Amygdala (tissue), 56 donors: ENCODE measurements at regions not wholly inside any gene's neighbourhood (a gene's known extent, or its start where the extent isn't known, plus 50 kb on each side); places are given as distances from the start of the nearest gene placed in this dataset.

Experiments
- DNase-seq, 56 donors: peaks; one replicate each; lab custom pipeline; 2025; lab: John Stamatoyannopoulos, UW

DNA sequence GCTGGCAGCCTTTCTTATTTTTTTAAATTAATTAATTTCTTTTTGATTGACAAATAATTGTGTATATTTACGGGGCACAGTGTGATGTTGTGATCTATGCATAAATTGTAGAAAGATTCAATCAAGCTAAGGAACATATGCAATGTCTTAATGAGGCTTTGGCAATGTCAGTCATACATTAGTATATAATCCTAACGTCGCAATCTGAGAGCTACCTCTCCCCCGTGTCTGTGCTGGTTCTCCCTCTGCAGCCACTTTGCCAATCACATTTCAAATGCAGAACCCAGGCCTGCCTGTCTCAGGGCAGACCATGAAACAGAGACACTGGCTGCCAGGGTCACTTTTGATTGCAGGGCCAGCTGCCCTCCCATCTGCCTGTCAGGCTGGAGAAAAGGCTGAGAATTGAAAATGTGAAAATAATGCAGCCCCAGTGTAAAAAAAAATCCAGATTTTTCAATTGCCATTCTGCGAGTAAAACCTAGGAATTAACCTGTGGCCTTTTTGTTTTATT, 56.3 kb downstream of the SLC24A2 start:
- DNase-seq = peak in 3 of 56 donors; percentile 1 to 16 (median 7)

DNA sequence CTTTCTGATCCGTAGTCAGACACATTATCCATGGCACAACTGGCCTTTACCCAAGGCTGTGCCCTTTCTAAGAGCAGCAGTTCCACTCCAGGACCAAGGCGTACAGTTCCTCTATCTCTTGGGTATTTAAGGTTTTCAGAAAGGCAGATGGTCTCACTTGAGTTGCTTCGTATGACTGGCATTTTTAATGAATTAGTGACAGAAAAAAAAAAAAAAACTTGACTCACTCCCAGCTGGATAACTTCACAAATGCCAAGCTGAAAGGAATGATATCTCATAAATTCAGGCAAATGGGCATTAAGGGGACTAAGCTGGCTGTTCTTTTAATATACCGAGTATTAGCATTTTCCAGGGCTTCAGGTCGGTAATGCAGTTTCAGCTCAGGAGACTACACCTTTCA, 60.7 kb downstream of the SLC24A2 start:
- no peak for DNase-seq

DNA sequence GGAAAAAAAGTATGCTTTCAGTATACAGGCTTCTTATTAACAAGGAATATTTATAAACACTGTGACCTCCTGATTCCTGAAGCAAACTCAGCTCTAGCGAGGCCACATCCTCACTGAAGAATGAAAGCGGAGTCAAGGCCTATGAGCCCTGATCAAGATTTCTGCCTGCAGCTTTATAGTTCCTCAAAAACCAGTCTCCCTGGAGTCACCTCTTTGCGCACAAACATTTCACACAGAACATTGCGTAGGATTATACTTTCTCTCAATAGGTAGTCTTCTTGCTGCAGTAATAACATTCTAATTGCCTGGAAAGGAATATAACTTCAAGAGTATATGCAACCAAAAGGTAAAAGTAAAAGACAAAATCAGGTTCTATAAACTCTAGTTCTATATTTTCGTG, 62.9 kb downstream of the SLC24A2 start:
- DNase-seq = no peak

DNA sequence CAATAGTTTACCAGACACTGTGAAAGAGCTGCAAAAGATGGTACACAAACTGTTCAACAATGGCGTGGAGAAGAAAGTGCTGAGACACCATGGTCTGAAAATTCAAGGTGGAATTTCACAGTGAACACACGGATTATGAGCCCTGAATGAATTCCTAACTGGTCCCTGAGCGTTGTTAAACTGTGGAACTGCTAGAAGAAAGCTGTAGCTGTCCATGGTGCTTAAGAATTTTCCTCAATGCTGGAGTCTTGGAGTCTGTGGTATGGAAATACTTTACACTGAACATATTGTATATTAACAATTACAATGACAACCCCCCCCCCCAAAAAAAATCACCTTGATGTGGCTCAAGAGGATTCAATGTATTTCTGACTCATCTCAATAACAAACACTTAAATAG, 68.5 kb downstream of the SLC24A2 start:
- no peak for DNase-seq

DNA sequence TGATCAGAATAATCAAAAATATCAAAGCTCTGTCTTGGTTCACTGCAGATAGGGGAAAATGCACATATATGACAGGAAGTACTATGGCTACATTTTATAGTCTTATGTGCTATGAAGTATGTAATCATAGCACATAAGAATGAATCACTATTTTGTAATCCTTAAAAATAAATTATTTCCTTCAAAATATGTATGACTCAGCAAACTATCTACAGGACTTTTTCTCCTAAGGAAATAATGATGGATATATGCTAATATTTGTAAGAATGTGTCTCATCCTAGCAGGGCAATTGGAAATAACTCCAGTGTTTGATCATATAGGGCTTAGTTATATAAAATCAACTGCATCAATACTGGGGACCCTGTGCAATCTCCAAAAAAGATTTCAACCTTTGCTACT, 85.1 kb downstream of the SLC24A2 start:
- DNase-seq = no peak

DNA sequence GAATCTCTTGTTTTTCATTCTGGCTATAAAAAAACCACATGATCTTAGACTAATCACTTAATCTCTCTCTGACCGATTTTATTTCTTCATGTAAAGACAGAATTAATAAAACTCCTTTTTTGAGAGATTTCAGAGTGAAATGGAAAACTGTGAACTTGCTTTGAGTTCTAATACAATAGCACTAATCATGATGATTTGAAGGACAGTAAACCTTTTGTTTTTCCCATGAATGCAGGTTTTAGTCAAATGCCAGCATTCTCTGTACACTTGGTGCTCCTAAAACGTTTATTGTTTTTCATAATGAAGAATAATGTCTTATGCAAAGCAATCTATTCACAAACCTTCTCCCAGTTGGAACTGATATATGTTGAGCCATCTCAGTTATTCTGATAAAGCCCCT, 86.8 kb downstream of the SLC24A2 start:
- DNase-seq = peak in 1 of 56 donors; percentile 59

DNA sequence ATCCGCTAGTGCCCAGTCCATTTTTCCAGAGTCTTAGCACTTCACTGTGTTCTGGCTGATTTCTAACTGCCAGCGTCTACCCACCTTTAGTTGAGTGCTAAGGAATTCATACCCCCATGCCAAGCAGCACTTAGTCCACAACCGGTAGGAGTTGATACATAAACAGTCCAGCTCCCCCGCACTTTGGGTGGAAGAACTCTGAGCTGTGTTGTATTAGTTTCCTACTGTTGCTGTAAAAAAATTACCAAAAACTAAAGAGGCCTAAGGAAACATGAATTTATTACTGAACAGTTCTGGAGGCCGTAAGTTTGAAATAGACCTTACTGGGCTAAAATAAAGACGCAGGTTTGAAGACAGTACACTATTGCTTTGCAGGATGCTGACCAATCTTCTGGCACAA, 87.6 kb downstream of the SLC24A2 start:
- DNase-seq = no peak

DNA sequence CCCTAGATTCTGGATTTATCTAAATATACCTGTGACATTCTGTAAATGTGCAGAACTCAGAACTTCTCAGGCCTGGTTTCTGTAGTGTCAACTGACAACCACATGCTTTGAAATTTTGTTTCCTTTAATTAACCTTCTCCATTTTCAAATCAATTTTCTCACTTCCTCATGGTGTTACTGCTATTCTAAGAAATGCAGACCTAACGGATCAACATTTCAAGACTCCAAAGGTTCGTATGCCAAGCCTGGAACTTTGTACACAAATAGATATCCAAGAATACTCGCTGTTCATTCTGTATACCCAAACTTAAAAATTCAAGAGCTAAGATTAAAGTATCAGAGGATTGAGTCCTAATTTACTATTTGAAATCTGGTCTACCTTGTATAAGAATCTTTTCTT, 88.1 kb downstream of the SLC24A2 start:
- no peak for DNase-seq

DNA sequence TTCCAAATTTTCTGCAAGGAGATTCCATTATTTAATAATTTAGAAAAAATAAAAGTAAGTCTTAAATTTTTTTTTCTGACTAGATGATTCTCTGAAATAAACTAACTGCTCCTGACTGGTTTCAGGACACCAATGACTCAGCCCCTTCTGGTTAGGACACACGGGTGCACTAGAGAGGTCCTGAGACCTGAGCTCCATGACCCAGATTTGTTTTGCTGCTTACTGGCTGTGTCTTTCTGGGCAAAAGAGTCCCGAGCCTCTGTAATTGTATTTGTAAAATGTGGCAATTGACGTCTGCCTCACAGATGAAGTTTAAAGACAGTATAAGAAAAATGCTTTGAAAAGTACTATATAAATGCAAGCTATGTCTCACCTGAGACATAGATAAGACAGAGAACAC, 89.1 kb downstream of the SLC24A2 start:
- no peak for DNase-seq

DNA sequence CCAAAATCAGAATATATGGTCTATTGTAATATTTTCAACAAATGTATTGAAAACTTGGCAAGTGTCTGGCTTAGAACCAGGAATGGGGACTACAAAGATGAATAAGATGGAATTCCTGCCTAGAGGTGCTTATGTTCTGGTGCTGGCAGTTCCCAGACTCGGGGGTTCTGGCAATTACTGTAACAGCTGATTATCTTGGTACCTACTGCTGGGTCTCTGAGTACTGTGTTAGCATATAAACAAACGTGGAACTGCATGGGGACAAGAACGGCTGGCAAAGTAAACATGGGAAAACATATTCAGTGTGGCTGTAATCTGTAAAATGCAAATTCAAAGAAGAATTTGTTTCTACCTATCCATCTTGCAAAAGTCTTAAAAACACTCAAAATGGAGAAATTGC, 89.9 kb downstream of the SLC24A2 start:
- no peak for DNase-seq

DNA sequence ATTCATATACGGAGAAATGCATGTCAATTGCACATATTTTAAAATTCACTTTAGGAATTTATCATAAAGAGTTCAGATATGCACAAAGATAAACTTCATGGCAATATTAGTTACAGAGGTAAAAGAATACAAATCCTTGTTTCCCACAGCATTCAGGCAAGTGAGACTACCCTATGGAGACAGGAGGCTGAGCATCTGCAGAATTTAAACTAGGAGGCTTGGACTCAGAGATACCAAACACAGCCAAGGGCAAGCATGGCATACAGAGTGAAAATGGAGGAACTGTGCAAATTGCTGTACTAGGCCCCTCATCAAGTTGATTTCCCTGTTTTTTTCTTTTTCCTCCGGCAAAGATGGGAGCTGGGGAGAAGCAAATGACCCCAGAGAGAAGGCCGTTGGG, 94.2 kb downstream of the SLC24A2 start:
- DNase-seq = no peak

DNA sequence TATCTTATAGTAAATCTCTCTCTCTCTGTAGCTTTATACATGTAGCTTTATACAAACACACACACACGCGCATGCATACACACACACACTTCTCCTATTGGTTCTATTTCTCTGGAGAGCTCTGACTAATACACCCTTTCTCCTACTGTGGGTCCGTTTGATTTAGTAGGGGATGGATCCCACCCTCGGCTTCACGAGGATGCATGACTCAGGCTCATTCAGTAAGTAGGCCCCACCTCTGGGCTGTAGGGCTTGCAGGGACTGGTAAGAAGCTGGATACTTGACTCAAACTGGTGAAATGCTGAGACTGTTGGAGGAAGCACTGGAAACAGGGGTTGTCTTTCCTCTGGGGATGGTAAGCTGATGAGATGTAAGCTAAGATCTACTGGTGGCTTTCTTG, 98.7 kb downstream of the SLC24A2 start:
- DNase-seq = no peak

DNA sequence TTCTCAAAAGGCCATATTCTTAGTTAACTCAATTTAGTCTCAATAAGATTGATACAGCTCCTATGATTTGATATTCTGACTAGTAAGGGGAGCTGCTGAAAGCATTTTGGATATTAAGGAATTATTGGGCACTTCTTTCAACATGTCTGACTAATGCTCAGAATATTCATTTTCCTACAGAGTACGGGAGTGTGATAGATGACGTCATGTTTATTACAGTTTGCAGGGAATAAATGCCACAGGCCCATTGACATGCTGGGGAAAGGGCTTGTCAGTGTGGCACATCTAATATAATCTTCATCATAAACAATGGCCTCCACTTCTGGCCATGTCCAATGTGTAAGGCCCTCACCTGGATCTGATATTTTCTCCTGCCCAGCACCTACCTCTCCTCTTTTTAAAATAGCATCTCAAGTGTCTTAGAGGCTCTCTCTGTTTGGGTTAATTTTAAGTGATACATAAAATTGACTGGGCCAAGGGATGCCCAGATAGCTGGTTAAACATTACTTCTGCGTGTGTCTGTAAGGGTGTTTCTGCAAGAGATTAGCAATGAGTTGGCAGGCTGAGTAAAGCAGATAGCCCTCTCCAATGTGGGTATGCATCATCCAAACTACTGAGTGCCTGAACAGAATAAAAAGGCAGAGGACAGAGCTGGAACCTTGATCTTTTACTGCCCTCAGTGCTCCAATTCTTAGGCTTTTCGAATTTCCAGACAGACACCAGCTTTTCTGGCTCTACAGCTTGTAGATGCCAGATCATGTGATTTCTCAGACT, 99.3 kb downstream of the SLC24A2 start:
- no peak for DNase-seq

DNA sequence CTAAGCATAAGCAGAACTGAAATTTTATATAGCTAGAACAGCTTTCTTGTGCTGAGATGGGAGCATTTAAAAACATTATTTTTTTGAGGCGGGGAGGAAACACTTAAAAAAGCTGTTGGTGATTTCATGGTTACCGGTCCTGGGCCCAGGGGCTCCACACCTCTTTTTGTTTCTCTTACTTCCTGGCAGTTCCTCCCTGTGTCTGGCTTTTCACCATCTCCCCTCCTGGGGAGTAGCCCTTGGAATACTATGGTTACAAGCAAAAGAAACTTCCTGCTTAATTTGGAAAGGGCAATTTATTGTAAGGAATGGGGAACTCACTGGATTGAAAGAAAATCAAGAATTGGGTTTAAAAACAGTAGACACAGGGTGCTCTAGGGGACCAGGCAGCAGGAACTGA, 105.1 kb downstream of the SLC24A2 start:
- DNase-seq = no peak

DNA sequence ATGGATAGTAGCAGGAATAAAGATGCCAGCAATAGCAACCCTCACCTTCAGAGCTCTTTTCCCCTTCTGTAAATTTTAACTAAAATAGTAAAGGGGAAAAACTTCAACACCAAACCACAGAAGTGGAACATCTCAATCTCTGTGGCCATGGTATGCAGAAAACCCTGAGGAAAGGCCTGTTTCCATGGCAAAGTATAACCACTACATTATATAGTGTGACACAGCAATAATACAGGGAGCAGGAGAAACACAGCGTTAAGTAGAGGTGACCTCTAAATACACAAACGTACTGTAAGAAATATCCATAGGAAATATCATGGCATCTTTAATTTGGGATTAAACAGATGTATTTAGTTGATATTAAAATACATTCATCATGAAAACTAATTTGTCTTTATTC, 106.4 kb downstream of the SLC24A2 start:
- DNase-seq = no peak

DNA sequence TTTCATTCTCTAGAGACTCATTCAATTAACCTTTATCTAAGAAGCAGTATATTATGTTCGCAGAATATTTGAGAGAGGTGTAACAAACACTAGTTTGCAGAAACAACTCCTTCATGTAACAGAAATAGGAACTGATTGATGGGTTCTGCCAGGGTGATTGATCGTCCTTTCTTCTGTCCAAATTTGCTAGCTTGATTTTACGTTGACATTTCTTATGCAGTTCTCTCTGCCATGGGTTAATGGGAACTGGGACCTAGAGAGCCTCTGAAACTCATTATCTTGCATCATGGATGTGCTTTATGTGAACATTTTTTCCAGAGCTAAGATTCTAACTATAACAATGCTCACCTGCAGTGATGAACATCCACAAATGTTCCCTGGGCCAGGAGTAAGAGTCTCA, 107.0 kb downstream of the SLC24A2 start:
- no peak for DNase-seq

DNA sequence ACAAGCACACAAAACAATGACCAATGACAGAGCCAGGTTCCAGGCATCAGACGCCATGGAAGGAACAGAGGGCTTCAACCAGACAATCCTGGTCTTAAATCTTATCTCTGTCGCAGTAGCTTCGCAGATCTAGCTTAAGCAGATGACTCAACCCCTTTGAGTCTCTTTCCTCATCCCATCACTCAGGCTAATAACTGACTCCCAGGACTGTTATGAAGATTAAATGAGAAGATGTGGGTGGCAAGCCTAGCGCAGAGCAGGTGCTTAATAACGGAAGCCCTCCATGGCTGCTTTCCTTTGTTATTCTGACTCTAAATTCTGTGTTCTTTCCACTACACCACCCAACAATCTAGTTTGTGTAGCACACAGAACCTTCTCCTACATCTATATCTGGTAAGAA, 110.9 kb downstream of the SLC24A2 start:
- DNase-seq = no peak

DNA sequence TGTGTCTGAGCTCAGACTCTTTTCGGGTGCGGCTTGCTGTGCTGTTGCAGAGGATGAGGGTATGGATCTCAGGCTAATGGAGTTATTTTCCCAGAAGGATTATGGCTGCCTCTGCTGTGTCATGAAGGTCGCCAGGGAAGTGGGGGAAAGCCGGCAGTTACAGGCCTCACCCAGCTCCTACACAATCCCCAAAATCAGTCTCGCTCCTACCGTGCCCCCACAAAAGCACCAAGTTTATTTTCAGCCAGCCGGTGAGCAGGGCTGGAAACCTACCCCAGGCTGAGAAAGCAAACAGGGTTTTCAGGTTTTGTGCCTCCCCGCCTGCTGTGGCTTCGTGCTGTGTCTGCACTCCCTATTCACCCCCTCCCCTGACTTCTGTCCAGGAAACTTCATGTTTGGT, 113.3 kb downstream of the SLC24A2 start:
- DNase-seq = no peak

DNA sequence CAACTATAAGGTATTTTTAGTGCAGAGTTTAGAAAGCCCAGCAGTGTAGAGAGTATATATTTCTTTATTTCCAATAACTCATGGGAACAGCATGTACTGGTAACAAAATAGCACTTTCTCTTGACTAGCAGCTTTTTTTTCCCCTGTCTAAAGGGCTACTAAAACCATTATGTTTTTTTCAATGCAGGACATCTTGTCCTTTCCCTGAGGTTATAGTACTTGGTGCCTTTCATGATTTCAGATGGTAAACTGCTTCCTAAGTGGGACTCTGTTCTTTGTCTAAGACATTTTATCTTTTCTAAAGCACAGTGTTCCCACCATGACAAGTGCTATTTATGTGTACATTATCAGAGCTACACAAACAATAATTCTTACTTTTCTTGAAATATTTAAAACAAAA, 122.3 kb downstream of the SLC24A2 start:
- DNase-seq = no peak

DNA sequence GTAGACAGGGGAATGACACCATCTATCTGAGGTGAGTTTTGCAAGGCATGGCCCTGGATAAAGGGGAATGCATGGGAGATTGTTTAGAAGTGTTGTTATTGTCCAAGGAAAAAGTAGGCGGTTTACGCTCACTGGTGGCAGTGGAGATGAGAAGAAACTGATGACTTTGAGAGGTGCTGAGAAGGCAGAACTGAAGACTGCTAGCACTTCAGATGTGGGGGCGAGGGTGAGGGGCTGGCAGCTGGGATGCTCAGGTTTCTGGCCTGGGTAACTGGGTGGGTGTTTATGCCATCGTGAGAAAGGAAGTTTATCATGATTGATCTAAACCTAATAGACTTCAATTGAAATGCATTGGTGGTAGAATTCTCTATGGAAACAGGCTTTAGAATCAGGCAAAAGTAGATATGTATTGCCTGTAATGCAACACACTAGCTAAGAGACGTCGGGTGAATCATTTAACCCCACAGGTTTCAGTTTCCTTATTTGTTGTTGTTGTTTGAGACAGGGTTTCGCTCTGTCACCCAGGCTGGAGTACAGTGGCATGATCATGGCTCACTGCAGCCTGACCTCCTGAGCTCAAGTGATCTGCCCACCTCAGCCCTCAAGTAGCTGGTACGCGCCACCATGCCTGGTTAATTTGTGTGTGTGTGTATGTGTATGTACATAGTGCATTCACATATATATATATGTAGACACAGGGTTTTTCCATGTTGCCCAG, 123.5 kb downstream of the SLC24A2 start:
- DNase-seq = no peak

DNA sequence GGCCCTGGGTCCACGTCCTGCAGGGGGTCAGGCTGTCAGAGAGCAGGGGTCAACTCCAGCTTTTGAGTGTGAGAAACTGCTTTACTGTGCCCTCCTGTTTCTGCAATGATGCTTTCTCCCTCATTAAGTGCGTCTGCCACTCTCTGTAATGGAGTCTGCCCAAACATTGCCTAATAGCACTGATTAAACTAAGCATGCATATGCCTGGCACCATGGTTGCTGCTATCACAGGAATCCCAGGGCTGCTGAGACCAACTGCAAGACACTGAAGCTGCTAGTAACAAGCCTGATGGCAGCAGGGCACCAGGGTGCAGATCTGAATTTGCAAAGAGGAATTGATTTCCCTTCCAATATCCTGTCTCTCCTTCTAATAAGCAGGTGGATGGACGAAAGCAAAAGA, 125.3 kb downstream of the SLC24A2 start:
- no peak for DNase-seq

DNA sequence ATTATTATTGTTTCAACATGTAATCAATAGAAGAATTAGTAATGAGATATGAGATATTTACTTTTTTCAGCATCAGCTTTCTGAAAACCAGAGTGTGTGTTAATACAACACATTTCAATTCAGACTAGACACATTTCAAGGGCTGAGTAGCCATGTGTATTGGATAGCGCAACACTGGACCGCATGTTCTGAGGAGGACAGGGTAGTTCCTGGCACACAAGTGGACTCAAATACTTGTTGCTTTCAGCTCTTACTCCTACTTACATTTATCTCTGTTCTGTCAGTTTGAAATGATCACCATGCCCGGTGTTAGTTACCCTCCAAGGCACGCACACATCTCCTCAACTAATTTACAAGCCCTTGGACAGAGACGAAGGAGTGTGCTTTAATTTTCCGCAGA, 126.6 kb downstream of the SLC24A2 start:
- no peak for DNase-seq
